Posterior cingulate gyrus (tissue), 11 donors: ENCODE measurements at regions not wholly inside any gene's neighbourhood (a gene's known extent, or its start where the extent isn't known, plus 50 kb on each side); places are given as distances from the start of the nearest gene placed in this dataset.
"Not testable (repeated sequence)": the region's sequence is repeated elsewhere in the genome, so short reads cannot be mapped to it uniquely, and the experiment has no call there.

ENCODE experiments used
- DNase-seq, 10 donors: peaks; one replicate each; pipeline versions ENCODE4 v3.0.0 to v3.0.0-alpha.2; 2020 to 2021; ENCODE audit warnings: mixed read lengths in 3 of 10
- intact Hi-C: fragments of 100-400 bp; cut with DNase I; formaldehyde crosslinking; loops from one replicate; pipeline ENCODE4 v1.15.1; 2023

DNA sequence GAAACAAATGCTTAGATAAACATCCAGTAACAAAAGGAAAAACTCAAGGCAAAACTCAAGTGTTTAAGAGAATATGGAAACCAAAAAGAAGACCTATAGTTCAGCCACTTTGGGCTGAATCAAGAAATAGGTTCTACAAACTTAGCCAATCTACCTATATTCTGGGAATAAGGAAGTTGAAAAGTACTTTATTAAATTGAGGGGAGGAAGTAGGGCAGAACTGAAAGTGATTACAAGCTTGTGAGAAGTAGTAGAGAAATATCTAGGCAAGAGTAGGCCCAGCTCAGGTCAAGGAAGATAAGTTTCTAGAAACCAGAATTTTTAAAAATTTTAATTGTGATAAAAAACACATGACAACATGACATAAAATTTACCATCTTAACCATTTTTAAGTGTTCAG is 384.8 kb upstream of the PCSK5 start:
- intact Hi-C loops: no loop called here
- no peak for DNase-seq

DNA sequence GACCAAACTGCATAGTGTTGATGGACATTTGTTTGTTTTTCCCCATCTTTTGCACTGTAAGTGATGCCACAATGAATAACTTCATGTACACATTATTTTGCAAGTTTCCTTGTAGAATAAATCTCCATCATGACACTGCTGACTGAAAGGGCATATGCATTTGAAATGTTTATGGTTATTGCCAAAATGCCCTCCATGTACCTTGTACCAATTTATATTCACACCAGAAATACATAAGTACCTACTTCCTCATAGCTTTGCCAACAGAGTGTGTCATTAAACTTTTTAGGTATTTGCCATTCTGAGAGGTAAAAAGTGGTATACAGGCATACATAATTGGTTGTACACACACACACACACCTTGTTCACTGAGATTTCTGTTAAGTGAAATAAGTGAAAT is 361.0 kb upstream of the PCSK5 start:
- DNase-seq: no peak
- intact Hi-C loops: no loop called here

DNA sequence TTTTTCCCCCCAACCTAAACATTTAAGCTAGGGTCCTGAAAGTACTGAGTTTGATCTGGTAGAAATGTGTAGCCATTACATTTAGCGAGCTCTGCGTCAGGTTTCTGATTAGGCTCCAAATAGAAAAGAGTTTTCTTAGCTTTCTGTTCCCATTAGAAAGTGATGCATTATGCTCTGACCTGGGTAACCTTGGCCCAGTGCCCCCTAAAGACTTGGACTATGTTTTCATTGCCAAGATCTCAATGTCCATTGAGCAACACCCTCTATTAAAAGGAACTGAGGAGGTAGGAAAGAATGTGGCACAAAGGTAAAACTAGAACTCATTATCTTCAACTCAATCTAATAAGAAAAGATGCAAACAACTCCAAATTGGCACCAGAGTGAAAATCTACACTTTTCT is 358.9 kb upstream of the PCSK5 start:
- intact Hi-C loops: no loop called here
- DNase-seq: no peak

DNA sequence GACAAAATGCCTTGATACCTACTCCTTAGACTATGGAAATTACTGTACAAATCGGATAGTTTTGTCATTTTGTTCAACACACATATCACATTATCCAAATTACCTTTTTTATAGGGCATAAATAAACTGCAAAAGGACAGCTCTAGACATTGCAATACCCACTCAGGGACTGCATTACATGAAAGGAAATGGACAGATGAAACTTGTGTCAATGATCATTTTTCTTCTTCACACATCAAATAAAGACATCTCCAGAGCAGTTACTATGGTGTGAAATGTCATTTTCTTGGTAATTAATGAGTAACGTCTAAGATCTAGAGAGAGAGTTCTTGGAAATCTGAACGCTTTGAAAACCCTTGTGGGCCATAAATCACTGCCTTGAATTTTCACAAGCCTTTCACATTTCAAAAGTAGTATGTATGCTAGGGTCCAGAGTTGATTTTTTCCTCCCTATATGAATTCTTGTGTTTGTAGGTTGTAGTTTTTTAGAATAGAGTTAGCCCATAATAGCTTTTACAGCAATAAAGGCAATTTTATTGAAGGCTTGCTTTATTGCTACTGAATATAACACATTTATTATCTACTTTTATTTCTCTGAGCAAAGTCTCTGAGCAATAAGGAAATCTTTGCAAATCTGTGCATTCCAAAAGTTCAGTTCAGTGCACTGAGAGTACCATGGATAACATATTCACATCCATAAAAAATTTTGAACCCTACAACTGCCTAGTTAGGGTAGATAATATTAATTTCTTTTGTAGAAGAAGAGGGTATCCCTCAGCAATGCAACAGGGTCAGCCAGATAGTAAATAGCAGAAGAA is 358.0 kb upstream of the PCSK5 start:
- intact Hi-C loops: no loop called here
- no peak for DNase-seq

GRCh38 chr9:75539523-75539922 is 350.9 kb upstream of the PCSK5 start:
- intact Hi-C loops: no loop called here
- no peak for DNase-seq

- intact Hi-C loops: no loop called here
- DNase-seq: no peak
Measured at GRCh38 chr9:75540185-75540584, 350.3 kb upstream of the PCSK5 start.

GRCh38 chr9:75541734-75542133 is 348.7 kb upstream of the PCSK5 start:
- DNase-seq: peak in 7 of 10 donors; percentile 12 to 81 (median 28)
- intact Hi-C loops: no loop called here

- intact Hi-C loops: no loop called here
- no peak for DNase-seq
Measured at GRCh38 chr9:75544815-75545214, 345.7 kb upstream of the PCSK5 start.

DNA sequence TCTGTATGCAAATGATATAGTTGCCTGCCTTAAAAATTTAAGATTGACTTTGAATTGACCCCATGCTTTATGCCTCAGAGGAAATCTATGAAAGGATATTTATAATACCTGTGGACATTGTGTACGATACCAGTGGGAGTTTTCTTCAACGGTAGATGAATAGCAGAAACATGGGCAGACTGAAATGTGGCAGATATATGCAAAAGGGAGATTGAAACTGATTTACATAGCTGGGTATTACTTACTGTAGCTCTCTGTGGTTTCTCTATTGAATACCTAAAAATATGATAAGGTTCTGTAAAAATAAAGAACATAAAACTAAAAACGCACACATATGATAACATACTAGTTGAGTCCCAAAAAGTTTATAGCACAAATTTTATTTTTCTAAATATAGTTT is 345.2 kb upstream of the PCSK5 start:
- intact Hi-C loops: no loop called here
- DNase-seq: no peak

DNA sequence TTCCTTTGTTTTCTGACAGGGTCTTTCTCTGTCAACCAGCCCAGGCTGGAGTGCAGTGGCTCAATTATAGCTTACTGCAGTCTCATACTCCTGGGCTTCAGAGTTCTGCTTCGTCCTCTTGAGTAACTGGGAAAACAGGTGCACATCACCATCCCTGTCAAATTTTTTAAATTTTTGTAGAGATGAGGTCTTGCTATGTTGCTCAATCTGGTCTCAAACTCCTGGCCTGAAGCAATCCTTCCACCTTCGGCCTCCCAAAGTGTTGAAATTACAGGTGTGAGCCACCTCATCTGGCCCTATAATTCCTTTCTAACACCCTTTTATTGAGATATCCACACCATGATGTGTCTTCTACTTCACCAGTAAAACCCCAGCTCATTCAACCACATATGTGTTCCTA is 341.6 kb upstream of the PCSK5 start:
- DNase-seq: no peak

DNA sequence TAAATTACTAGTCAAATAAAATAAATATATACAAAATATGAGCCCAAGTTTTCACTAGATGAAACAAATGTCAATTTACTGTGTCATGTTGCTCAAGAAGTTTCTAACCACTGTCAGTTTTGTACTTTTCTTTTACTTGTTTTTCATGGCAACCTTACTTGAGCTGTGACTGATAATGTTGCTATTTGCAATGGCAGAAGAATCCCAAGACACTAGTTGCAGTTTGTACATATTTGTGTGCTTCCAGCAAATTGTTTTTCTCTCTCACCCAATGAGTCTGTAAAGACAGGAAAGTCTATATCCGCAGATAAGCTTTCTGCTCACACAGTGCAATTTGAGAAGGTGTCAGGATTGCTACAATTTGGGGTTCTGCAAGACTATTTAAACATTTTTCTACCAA is 338.6 kb upstream of the PCSK5 start:
- DNase-seq: no peak
- intact Hi-C loops: no loop called here

More for the DNA sequence above, 341.6 kb upstream of the PCSK5 start:
- intact Hi-C loops: no loop called here

- intact Hi-C loops: no loop called here
- no peak for DNase-seq
Measured at GRCh38 chr9:75552941-75553340, 337.5 kb upstream of the PCSK5 start.

- intact Hi-C loops, DNase-seq: not testable (repeated sequence)
Measured at GRCh38 chr9:75566813-75567212, 323.7 kb upstream of the PCSK5 start.

GRCh38 chr9:75570538-75570937 is 319.9 kb upstream of the PCSK5 start:
- intact Hi-C loops: no loop called here
- no peak for DNase-seq

DNA sequence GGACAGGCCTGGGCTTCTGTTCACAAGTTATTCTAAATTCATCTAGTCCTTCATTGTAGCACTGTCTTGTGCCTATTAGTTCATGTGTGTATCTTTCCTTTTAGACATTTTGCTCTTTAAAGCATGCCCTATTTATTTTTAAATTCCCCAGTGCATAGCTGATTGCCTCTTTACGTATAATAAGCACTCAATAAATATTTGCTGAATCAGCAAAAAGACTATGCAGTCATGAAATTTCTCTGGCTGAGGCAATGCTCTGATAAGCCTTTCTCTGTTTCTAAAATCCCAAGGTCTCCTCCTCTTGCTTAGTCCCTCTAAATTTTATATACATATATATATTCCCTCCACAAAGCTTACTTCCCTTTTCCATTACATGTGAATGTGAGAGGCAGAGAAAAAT is 315.9 kb upstream of the PCSK5 start:
- intact Hi-C loops: no loop called here

DNA sequence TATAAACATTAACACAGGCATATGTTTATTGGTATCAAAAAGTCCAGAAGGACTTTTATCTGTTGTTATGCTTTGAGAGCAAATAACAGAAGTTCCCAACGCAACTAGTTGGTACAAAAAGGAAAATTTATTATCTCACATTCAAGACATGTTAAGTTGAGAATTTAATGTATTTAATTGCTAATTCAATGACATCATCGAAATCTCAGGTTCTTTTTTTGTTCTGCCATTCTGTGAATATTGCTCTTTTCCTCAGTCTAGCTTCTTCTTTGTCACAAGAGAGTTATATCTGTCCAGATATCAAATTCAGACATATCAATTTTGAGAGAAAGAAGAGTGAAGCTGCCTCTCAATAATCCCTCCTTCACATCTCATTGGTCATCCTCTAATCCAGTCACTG is 307.6 kb upstream of the PCSK5 start:
- intact Hi-C loops: no loop called here

More for the DNA sequence above, 315.9 kb upstream of the PCSK5 start:
- DNase-seq: no peak

GRCh38 chr9:75588808-75589207 is 301.7 kb upstream of the PCSK5 start:
- no peak for DNase-seq
- intact Hi-C loops: no loop called here

More for the DNA sequence above, 307.6 kb upstream of the PCSK5 start:
- DNase-seq: no peak

GRCh38 chr9:75589497-75589896 is 301.0 kb upstream of the PCSK5 start:
- no peak for DNase-seq

GRCh38 chr9:75591972-75592371 is 298.5 kb upstream of the PCSK5 start:
- DNase-seq: no peak
- intact Hi-C loops: no loop called here

More at GRCh38 chr9:75589497-75589896, 301.0 kb upstream of the PCSK5 start:
- intact Hi-C loops: no loop called here

GRCh38 chr9:75592586-75592985 is 297.9 kb upstream of the PCSK5 start:
- intact Hi-C loops: no loop called here
- no peak for DNase-seq

DNA sequence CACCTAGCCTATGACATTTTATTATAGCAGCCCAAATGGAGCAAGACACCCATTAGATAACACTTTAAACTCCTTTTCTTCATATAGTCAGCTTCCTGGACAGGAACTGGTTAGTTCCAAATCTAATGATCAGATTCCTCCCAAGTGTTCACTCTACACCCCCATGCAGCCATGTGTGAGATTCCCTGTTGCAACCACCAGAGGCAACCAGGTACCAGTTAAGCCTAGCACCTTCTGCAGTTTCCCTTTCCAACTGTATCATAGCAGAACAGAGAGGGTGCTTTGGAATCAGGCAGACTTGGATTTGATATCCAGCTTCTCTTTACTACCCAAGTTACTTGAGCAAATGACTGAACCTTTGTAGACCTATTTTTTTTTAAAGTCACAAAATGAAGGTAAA is 296.6 kb upstream of the PCSK5 start:
- no peak for DNase-seq
- intact Hi-C loops: no loop called here

DNA sequence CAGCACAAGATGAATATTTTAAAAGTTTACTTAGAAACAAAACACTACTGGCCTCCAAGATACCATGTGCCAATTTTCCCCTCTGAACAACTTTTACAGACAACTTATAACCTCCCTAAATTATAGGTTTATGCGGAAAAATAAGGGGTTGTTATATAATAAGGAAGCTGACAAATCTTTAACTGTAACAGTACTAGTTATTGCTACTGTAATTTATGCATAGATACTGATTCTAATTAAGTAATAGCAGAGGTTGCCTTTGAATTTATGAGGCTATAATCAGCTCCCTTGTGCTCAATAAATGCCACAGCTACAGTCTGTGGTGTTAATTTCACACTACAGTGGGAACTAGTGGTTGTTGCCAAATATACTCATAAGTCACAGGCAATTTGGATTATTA is 291.3 kb upstream of the PCSK5 start:
- no peak for DNase-seq

GRCh38 chr9:75601280-75601679 is 289.2 kb upstream of the PCSK5 start:
- DNase-seq: no peak
- intact Hi-C loops: no loop called here

More for the DNA sequence above, 291.3 kb upstream of the PCSK5 start:
- intact Hi-C loops: no loop called here
